ENCODE measurements at regions not wholly inside any gene's neighbourhood (a gene's known extent, or its start where the extent isn't known, plus 50 kb on each side); places are given as distances from the start of the nearest gene placed in this dataset.
"Not testable (repeated sequence)": the region's sequence is repeated elsewhere in the genome, so short reads cannot be mapped to it uniquely, and the experiment has no call there.

DNA sequence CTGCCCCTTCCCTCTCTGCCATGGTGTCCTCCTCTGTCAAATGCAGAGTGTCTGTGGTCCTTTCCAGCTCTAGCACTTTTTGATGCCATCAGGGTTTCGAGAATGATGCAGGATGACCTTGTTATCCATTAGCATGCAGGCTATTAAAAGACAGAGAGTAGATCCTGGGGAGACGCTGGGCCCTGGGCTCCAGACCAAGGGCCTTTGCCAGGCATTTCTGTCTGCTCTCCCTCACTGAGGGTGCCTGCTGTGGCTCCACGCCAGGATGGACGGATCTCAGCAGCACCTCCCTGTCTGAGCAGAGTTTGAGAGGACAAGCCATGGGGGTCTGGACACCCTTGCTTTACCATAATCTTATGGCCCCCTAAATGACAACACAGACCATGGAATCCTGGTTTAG, 110.8 kb upstream of the CD82 start:
- DNase-seq: no peak

GRCh38 chr11:44456544-44457300, 108.7 kb upstream of the CD82 start:
- no peak for DNase-seq

GRCh38 chr11:44457862-44458261, 107.6 kb upstream of the CD82 start:
- DNase-seq: no peak

DNA sequence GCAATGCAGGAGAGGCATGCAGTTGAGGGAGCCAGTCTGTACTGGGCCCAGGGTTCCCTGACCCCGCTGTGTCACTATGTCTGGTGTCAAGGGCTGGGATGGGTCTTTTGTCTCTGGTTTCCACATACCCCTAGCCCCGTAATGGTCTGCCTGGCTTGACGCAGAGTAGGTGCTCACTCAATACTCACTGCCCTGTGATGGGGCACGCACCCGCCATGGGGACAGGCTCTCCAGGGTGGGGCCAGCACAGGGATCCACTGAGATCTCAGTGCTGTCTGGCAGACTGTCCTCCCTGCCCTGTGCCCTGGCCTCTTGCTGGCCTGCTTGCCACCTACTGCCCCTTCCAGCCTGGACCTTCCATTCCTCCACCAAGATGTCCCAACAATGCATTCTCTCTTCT, 101.7 kb upstream of the CD82 start:
- DNase-seq: no peak

DNA sequence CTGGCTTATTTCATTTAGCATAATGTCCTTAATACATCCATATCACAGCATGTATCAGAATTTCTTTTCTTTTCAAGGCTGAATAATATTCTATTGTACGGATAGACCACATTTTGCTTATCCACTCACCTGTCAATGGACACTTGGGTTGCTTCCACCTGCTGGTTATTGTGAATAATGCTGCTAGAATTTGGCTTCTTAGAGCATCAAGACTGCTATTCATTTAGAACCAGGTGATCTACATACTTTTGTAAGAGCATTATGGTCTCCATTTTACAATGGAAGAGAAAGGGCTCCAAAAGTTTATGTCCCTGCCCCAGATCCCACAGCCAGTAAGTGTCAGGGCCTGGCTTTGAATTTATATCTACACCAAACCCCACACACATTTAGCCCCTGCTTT, 100.7 kb upstream of the CD82 start:
- no peak for DNase-seq

GRCh38 chr11:44466531-44467205, 98.8 kb upstream of the CD82 start:
- DNase-seq: no peak

- no peak for DNase-seq
Observed at GRCh38 chr11:44467413-44467812, 98.0 kb upstream of the CD82 start.

- no peak for DNase-seq
Observed at GRCh38 chr11:44467931-44468330, 97.5 kb upstream of the CD82 start.

- DNase-seq: no peak
Observed at GRCh38 chr11:44468345-44468988, 97.0 kb upstream of the CD82 start.

DNA sequence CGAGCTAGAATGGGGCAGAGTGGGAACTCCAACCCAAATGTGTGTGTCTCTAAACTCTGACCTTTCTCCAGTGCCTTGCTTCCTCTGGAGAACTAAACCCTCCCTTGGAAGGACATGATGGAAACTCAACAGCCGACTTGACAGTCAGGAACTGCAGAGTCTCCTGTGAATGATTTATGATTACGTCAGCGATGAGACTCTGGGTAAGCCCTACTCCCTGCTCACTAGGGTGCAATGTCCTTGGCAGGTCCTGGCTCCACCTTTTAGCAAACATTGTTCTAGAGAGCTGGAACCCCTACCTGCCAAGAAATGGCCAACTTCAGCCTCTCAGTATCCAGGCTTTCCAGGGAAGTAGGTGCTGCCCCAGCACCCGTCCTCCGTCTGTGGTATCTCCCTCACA, 96.1 kb upstream of the CD82 start:
- DNase-seq: no peak

DNA sequence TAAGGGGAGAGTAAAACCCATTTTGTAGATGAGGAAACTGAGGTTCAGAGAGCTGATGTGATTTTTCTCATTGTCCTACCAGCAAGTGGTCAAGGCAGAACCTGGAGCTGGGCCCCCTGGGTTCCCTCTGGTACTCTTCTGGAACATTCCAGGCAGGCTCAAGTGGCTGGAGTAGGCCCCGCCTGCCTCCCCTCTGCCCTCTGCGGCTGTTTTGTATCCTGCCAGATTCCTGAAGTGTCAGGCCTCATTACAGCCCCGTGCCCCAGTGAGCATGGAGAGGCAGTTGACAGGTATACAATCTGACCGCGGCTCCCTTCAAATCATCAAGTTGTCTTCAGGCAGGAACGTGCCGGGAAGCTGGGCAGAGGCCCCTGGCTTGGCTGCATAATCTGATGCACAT, 94.6 kb upstream of the CD82 start:
- DNase-seq: no peak

DNA sequence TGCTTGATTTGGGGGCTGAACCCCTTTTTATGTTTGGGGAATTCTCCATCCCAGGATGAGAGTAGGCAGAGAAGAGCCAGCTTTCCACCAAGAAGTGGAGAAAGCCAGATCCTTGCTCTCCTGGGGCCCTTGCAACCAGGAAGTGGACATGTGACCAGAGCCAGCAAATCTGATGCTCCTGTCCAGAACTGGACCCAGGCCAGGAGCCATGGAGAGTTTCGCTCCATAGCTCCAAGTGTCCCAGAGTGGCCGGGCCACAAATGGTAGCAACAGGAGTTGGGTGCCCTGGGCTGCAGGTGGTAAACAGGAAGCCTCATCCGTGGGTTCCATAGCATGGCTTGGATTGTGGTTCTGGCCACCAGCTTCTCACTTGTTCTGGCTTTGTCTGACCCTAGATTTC, 93.9 kb upstream of the CD82 start:
- DNase-seq: no peak

GRCh38 chr11:44472916-44473315, 92.5 kb upstream of the CD82 start:
- no peak for DNase-seq

GRCh38 chr11:44474702-44475101, 90.8 kb upstream of the CD82 start:
- no peak for DNase-seq

DNA sequence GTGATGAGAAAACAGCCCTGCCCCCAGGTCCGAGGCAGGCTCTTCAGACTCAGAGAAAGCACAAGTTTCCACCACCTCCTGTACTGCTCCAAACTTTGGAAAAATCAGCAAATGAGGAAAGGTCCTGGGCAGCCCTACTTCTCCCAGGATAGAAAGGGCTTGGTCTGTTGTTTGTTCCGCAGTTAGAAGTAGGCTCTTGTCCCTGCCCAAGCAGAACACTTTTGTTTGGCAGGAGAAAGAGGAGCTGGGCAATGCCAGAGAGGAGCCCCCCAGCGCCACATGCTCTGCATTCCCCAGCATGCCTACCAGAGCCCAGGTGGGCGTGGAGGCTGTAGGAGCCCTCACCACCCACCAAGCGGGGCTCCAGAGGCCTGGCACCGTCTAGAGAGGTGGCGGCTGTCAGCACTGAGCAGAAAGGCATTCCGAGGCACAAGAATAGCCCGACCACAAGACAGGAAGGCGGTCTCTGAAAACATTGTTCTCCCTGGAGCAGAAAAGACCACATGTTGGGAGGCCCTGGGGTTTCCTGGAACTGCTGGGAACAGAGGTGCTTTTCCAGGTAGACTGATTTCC, 90.3 kb upstream of the CD82 start:
- no peak for DNase-seq

DNA sequence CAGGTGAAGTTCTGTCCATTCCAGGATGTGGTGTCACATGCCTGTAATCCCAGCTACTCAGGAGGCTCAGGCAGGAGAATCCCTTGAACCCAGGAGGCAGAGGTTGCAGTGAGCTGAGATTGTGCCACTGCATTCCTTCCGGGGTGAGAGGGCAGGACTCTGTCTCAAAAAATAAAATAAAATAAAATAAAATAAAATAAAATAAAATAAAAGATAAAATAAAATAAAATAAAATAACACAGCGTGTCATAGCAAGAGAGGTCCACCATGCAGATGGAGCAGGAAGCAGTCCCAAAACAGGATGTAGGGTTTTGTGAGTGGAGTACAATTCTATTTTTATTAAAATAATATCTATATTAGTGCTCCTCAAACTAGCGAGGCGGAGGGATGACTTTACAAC, 83.1 kb upstream of the CD82 start:
- not testable (repeated sequence) for DNase-seq

GRCh38 chr11:44483919-44484610, 81.4 kb upstream of the CD82 start:
- DNase-seq: no peak

DNA sequence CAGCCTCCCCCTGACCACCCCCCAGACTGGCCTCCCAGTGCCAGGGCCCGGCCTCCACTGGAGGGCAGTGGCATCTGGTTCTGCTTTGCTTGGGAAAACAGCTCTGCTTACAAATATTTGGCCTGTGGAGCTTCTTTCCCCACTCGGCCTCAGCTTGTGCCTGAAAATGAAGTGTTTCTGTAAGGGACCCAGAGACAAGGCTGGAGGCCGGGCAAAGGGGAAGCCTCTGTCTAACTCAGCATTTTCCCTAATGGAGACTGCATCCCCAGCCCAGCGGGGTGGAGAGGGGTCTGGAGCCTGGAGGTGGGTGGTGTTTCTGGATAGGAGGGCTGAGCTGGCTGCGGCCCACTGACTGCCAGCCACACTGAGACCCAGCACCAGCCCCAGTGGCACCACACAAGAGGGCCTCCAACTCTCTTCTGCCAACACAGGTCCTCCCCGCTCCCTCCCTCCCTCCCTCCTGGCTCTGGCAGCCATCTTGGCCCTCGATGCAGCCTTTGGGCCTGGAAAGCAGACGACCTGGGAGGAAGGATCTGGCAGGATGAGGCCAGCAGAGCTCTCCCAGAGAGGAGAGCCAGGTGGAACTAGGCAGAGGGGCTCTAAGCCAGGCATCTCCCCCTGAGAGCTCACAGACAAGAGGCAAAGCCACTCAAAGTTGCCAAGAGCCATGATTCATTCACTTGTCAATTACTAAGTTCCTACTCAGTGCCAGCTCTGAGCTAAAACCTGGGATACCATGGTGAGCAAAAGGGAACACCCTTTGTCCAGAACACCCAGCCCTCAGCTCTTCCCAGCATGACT, 77.1 kb upstream of the CD82 start:
- no peak for DNase-seq

DNA sequence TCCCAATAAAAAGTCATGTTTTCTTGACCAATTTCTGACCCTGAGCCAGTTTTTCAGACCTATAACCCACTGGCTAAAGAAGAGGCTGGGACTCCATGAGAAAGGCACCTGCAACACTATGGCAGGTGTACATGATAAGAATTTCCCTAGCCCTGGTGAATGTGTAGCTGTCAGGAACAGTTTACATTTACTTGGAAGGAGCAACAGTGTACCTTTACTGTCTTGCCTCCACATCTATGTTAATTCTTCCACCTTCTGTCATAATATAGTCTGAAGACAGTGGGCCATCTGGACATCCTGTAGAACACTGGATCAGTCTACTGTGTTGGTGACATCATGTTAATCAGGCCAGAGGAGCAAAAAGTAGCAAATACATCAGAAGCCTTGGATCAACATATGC, 72.1 kb upstream of the CD82 start:
- no peak for DNase-seq

- DNase-seq: no peak
Observed at GRCh38 chr11:44493930-44494329, 71.5 kb upstream of the CD82 start.

DNA sequence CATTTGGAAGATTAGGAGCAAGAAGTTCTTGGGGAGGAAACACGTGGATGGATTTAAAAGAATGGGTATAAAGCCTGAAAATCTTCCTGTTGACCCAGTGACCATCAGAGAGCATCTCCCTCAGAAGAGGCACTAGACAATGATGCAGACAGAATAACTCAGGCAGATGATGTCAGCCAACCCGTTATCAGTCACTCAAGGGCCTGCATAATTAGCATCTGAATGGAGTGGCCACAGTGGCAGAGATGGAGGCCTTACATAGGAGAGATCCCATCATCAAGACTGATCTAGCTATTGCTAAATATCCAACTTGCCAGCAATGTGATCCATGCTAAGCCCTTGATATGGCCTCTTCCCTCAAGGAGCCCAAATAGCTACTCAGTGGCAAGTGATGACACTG, 70.7 kb upstream of the CD82 start:
- DNase-seq: no peak

DNA sequence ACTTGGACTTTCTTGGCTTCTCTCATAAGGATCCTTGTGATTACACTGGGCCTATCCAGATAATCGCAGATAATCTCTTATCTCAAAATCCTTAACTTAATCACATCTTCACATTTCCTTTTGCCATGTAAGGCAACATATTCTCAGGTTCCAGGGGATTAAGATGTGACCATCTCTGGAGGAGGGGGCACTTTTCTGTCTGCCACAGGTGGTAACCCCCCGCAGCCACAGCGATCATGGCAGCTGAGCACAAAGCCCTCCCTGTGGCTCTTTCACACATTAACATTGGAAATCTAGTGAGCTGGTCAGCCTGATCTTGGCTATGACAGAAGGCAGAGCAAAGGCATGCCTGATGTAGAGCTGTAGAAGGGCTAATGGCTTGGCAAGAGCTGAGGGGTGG, 69.1 kb upstream of the CD82 start:
- no peak for DNase-seq
